C4-2B (cell line): ENCODE measurements at regions not wholly inside any gene's neighbourhood (a gene's known extent, or its start where the extent isn't known, plus 50 kb on each side); places are given as distances from the start of the nearest gene placed in this dataset.
"Not testable (repeated sequence)": the region's sequence is repeated elsewhere in the genome, so short reads cannot be mapped to it uniquely, and the experiment has no call there.

Experiments
- H3K27ac ChIP-seq: fragments of 450-650 bp; 2 replicates; pipeline ENCODE4 v1.5.1; 2017
- ZFX ChIP-seq: fragments of 450-650 bp; IDR thresholded peaks from 2 replicates; pipeline ENCODE4 v1.6.1; 2017
- TF ChIP-seq, protein P1 (sequence below): fragments of 450-650 bp; conservative IDR thresholded peaks from 2 replicates; pipeline ENCODE4 v1.5.1; 2017; ENCODE audit warnings: mild to moderate bottlenecking

DNA sequence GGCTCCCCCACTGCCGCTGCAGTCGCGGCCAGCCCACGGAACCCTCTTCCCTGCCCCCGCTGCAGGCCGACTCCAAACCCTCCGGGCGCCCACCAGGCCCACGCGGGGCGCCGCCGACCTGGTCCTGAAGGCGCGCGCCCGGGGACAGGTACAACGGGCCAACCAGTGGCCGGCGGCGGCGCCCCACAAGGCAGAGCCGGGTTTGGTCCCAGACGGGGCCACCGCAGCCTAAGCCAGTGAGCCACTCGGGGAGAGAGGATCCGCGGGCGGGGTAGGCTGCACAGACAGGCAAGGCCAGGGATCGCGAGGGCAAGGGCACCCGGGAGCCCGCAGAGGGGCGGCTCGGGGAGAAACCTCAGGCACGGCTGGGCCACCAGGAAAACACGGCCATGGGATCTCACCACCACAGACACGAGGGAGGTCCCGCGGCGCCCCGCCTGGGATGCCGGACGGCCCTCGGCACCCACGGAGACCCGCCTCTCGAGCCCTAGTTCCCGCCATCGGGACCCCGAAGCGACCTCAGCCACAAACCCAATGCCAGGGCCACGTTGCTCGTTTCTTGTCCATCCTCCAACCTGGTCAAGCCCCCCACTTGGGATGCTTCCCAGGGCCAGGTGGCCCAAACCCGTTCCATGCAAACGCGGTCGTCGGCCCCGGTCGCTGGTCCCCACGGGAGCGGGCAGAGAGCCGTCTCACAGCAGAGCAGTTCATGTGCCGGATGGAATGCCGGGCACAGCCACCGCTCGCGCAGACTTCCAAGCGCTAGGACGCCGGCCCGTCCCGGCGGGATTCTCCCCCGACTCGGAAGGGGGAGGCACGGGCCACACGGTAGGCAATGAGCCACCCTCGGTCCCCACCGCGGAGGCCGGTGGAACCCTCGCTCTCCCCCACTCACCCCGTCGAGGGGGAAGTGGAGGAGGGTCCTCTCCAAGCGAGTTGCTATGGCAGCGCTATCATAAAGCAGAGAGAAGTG, 1956.6 kb upstream of the DEFB115 start:
- no peak overlapping the region for H3K27ac ChIP-seq
- TF ChIP-seq, protein P1, sequence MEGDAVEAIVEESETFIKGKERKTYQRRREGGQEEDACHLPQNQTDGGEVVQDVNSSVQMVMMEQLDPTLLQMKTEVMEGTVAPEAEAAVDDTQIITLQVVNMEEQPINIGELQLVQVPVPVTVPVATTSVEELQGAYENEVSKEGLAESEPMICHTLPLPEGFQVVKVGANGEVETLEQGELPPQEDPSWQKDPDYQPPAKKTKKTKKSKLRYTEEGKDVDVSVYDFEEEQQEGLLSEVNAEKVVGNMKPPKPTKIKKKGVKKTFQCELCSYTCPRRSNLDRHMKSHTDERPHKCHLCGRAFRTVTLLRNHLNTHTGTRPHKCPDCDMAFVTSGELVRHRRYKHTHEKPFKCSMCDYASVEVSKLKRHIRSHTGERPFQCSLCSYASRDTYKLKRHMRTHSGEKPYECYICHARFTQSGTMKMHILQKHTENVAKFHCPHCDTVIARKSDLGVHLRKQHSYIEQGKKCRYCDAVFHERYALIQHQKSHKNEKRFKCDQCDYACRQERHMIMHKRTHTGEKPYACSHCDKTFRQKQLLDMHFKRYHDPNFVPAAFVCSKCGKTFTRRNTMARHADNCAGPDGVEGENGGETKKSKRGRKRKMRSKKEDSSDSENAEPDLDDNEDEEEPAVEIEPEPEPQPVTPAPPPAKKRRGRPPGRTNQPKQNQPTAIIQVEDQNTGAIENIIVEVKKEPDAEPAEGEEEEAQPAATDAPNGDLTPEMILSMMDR, result no peak
- TF ChIP-seq ZFX, result no peak

DNA sequence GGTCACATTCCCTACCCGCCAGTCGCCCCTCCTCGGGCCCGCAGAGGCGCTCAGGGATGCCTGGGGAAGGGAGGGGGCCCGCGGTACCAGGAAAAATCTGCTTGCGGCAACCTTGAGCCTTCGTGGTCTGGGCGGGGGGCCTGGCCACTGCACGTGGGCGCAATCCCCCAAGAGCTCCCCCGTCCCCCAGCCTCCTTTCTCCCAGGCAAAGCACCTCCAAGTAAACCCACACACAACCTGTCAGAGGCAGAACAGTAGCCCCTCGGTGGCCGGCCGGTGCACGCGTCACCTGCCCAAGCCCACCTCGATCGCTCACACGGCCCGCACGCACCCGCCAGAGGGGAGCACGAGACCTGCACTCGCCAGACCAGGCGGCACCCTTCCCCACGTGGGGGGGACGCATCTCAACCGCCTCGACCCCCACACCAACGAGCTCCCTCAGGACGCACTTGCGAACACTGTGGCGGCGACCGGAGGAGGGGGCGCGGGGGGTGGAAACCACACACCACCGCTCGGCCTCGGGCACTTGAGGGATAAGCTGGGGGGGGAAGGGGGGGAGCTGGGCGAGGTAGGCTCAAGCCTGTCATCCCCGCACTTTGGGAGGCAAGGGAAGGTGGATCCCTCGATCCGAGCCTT, 1955.7 kb upstream of the DEFB115 start:
- H3K27ac ChIP-seq, result no peak overlapping the region
- TF ChIP-seq ZFX, result no peak
- TF ChIP-seq, protein P1, result no peak

- TF ChIP-seq ZFX, result no peak
- TF ChIP-seq, protein P1, result no peak
- no peak overlapping the region for H3K27ac ChIP-seq
Measured at GRCh38 chr20:29302979-29303644, 1954.4 kb upstream of the DEFB115 start.

GRCh38 chr20:29306390-29307072, 1950.9 kb upstream of the DEFB115 start:
- H3K27ac ChIP-seq, result no peak overlapping the region
- no peak for TF ChIP-seq ZFX

DNA sequence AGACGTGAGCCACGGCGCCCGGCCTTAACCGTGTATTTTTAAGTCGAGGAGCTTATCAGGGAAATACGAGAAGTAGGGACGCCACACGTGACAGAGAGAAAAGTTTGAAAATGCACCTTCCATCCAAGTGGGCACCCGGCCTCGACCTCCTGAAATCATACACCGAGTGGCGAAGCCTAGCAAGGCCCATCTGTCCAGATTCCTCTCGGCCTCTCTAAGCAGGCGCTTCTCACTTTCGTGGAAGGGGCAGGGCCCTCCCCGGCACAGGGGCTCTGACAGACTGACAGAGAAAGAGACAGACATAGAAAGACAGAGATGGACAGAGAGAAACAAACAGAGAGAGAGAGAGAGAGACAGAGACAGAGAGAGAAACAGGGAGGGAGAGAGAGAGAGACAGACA, 1950.0 kb upstream of the DEFB115 start:
- H3K27ac ChIP-seq, result not testable (repeated sequence)

- not testable (repeated sequence) for H3K27ac ChIP-seq
Measured at GRCh38 chr20:29308956-29309355, 1948.5 kb upstream of the DEFB115 start.

- not testable (repeated sequence) for H3K27ac ChIP-seq
Measured at GRCh38 chr20:29309481-29309880, 1948.0 kb upstream of the DEFB115 start.

DNA sequence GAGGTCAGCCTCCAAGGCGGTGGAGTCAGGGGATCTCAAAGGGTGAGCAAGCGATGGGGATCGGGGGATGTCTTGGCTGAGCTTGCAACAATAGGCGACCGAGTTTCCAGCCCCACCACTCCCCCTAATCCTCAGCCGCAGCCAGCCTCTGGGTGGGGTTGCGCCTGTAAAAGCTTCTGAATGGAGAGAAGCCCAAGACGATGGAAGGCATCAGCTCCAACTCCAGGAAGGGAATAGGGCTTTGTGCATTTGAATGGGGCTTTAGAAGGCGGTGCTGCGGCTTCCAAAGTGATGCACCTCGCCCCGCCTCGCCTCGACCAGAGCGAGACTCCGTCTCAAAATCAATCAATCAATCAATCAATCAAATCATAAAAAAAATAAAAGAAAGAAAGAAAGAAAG, 1946.4 kb upstream of the DEFB115 start:
- H3K27ac ChIP-seq, result not testable (repeated sequence)

DNA sequence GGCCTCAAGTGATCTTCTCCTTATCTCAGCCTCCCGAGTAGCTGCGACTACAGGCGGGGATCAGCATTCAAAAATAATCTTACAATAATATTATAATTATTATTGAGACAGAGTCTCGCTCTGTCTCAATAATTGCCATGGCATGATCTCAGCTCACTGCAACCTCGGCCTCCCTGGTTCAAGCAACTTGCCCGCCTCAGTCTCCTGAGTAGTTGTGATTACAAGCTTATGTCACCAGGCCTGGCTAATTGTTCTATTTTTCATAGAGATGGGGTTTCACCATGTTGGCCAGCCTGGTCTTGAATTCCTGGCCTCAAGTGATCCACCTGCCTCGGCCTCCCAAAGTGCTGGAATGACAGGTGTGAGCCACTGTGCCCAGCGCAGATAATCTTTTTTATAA, 1944.8 kb upstream of the DEFB115 start:
- H3K27ac ChIP-seq, result not testable (repeated sequence)

DNA sequence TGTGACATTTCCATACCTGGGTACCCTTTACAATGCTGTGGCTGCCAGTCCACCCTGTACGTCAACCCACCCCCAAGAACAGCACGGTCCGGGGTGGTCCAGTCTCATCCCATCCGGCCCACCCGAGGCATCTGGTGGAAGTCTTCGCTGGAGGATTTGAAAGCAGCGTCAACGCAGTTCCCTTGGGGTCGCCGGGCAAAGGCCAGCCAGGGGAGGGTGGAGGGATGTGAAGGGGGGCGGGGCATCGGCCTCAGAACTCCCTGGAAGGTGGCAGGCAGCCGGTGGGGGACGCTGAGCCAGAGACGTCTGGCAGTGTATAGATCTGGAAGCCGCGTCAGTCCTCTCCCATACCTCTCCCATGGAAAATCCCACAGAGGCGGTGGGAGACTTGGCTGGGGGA, 1944.0 kb upstream of the DEFB115 start:
- TF ChIP-seq, protein P1, result no peak
- no peak for TF ChIP-seq ZFX
- no peak overlapping the region for H3K27ac ChIP-seq
